ENCODE measurements at regions not wholly inside any gene's neighbourhood (a gene's known extent, or its start where the extent isn't known, plus 50 kb on each side); places are given as distances from the start of the nearest gene placed in this dataset.

- Histone ChIP-seq H3K4me1 (ENCODE audit: control insufficient read depth in 4 of 4, insufficient read depth in 4 of 4, low read length in 3 of 4) (no peaks in the 10 kb centered on the region), H3K9ac (ENCODE audit: low read depth in 1 of 2, low read length in 2 of 2) (no peak overlapping the region), H3K36me3 (ENCODE audit: control insufficient read depth in 4 of 4, insufficient read depth in 3 of 4, low read depth in 1 of 4, low read length in 3 of 4) (no peaks in the 10 kb centered on the region), H3K4me3 (ENCODE audit: low read depth in 1 of 3, low read length in 3 of 3) (no peak overlapping the region), H3K27me3 (ENCODE audit: control insufficient read depth in 4 of 4, insufficient read depth in 4 of 4, low read length in 3 of 4) (no peaks in the 10 kb centered on the region), H3K27ac (ENCODE audit: low read depth in 1 of 2, low read length in 2 of 2) (no peak overlapping the region), H3K9me3 (ENCODE audit: control insufficient read depth in 4 of 4, low read length in 3 of 4) (no peaks in the 10 kb centered on the region)
- TF ChIP-seq ATF3 (IDR thresholded peaks at IDR 0.05) (no peak), REST (IDR thresholded peaks at IDR 0.05) (no peak), YY1 (IDR thresholded peaks at IDR 0.05) (no peak), FOXA2 (IDR thresholded peaks at IDR 0.05) (no peak), JUND (IDR thresholded peaks at IDR 0.05) (no peak), MAX (IDR thresholded peaks at IDR 0.05) (no peak), CTCF (IDR thresholded peaks at IDR 0.05; ENCODE audit: low read depth, low read length, missing input control) (no peak), ZBTB33 (IDR thresholded peaks at IDR 0.05) (no peak), EGR1 (IDR thresholded peaks at IDR 0.05; ENCODE audit: low read depth in 2 of 2) (no peak), SP1 (IDR thresholded peaks at IDR 0.05) (no peak), RAD21 (IDR thresholded peaks at IDR 0.05) (no peak), RXRA (IDR thresholded peaks at IDR 0.05) (no peak), GABPA (IDR thresholded peaks at IDR 0.05 in 1 of 2, conservative IDR thresholded peaks at IDR 0.05 in 1 of 2) (no peak), TAF1 (conservative IDR thresholded peaks at IDR 0.05) (no peak), HNF4G (IDR thresholded peaks at IDR 0.05) (no peak), NR2F2 (IDR thresholded peaks at IDR 0.05) (no peak)
- WGBS = 84% methylated on average over 2 of the region's 2 CpGs
- no peak for DNase-seq (ENCODE audit: low spot score)
Measured at GRCh38 chr2:64845273-64845905, 143.8 kb upstream of the SLC1A4 start.

GRCh38 chr2:64846177-64846576 lies 143.0 kb upstream of the SLC1A4 start:
- Histone ChIP-seq H3K36me3 (ENCODE audit: control insufficient read depth in 4 of 4, insufficient read depth in 3 of 4, low read depth in 1 of 4, low read length in 3 of 4) (no peaks in the 10 kb centered on the region), H3K27ac (ENCODE audit: low read depth in 1 of 2, low read length in 2 of 2) (no peak overlapping the region), H3K4me3 (ENCODE audit: low read depth in 1 of 3, low read length in 3 of 3) (no peak overlapping the region), H3K27me3 (ENCODE audit: control insufficient read depth in 4 of 4, insufficient read depth in 4 of 4, low read length in 3 of 4) (no peaks in the 10 kb centered on the region), H3K9ac (ENCODE audit: low read depth in 1 of 2, low read length in 2 of 2) (no peak overlapping the region), H3K4me1 (ENCODE audit: control insufficient read depth in 4 of 4, insufficient read depth in 4 of 4, low read length in 3 of 4) (no peaks in the 10 kb centered on the region), H3K9me3 (ENCODE audit: control insufficient read depth in 4 of 4, low read length in 3 of 4) (no peaks in the 10 kb centered on the region)
- no peak for TF ChIP-seq SP1 (IDR thresholded peaks at IDR 0.05)
- WGBS = 94% methylated on average over 3 of the region's 3 CpGs
- no peak for DNase-seq (ENCODE audit: low spot score)

Measured in liver (tissue), 8 donors.